ENCODE measurements at regions not wholly inside any gene's neighbourhood (a gene's known extent, or its start where the extent isn't known, plus 50 kb on each side); places are given as distances from the start of the nearest gene placed in this dataset.

- TF ChIP-seq HNF1B (CRISPR knock-in tag; IDR thresholded peaks at IDR 0.05) (peak; percentile 77), ZNF629 (CRISPR knock-in tag; conservative IDR thresholded peaks at IDR 0.05) (0 out of 2 replicates have a peak, but pooled peaks have one; percentile 10), ZHX1 (CRISPR knock-in tag; IDR thresholded peaks at IDR 0.05; ENCODE audit: low read depth) (peak; percentile 53; the same call in 1 of the 2 replicates), MED1 (CRISPR knock-in tag; IDR thresholded peaks at IDR 0.05) (peak; percentile 41; the same call in 1 of the 2 replicates), CBX1 (IDR thresholded peaks at IDR 0.05; ENCODE audit: low read depth) (peak; percentile 32), EP300 (IDR thresholded peaks at IDR 0.05; ENCODE audit: low read depth in 2 of 2, low read length in 2 of 2) (peak in 1 of 2 experiments; percentile 37; a peak in 1 of 4 replicates), EP300 (CRISPR knock-in tag; IDR thresholded peaks at IDR 0.05; ENCODE audit: borderline replicate concordance) (no peak), PHF21A (CRISPR knock-in tag; IDR thresholded peaks at IDR 0.05) (peak; percentile 51; the same call in 1 of the 2 replicates), FOXO1 (CRISPR knock-in tag; IDR thresholded peaks at IDR 0.05) (peak; percentile 49; the same call in 1 of the 2 replicates), RAD21 (CRISPR knock-in tag; IDR thresholded peaks at IDR 0.05) (0 out of 2 replicates have a peak, but pooled peaks have one; percentile 9), ZFP1 (CRISPR knock-in tag; IDR thresholded peaks at IDR 0.05) (peak; percentile 73; the same call in 1 of the 2 replicates), PITX1 (CRISPR knock-in tag; IDR thresholded peaks at IDR 0.05) (0 out of 2 replicates have a peak, but pooled peaks have one; percentile 61), NCOA2 (CRISPR knock-in tag; IDR thresholded peaks at IDR 0.05) (peak; percentile 37; the same call in 1 of the 2 replicates), LCORL (IDR thresholded peaks at IDR 0.05) (no peak), LCORL (CRISPR knock-in tag; IDR thresholded peaks at IDR 0.05) (peak; percentile 77), ZNF121 (CRISPR knock-in tag; IDR thresholded peaks at IDR 0.05) (peak; percentile 68; the same call in 1 of the 2 replicates), GATAD2A (CRISPR knock-in tag; IDR thresholded peaks at IDR 0.05) (0 out of 2 replicates have a peak, but pooled peaks have one; percentile 24), ZNF292 (CRISPR knock-in tag; IDR thresholded peaks at IDR 0.05; ENCODE audit: borderline replicate concordance, low read depth) (peak; percentile 74; the same call in 1 of the 2 replicates), SALL1 (CRISPR knock-in tag; IDR thresholded peaks at IDR 0.05) (peak; percentile 63), HDAC1 (CRISPR knock-in tag; IDR thresholded peaks at IDR 0.05) (0 out of 2 replicates have a peak, but pooled peaks have one; percentile 38), ZNF772 (CRISPR knock-in tag; IDR thresholded peaks at IDR 0.05) (peak; percentile 27; the same call in 1 of the 2 replicates), CTCF (CRISPR knock-in tag; IDR thresholded peaks at IDR 0.05) (peak; percentile 30; the same call in 1 of the 2 replicates), ETV6 (CRISPR knock-in tag; conservative IDR thresholded peaks at IDR 0.05) (0 out of 2 replicates have a peak, but pooled peaks have one; percentile 19), NR2C2 (CRISPR knock-in tag; IDR thresholded peaks at IDR 0.05; ENCODE audit: borderline replicate concordance) (0 out of 2 replicates have a peak, but pooled peaks have one; percentile 49)
Observed at GRCh38 chr12:116385486-116386217, 108.2 kb upstream of the MED13L start (continued).
